ENCODE measurements at regions not wholly inside any gene's neighbourhood (a gene's known extent, or its start where the extent isn't known, plus 50 kb on each side); places are given as distances from the start of the nearest gene placed in this dataset.

- Histone ChIP-seq H3K14ac (ENCODE audit: insufficient read depth, low read length) (no peak overlapping the region), H2BK12ac (ENCODE audit: insufficient read length, low read depth, low read length) (no peak overlapping the region), H2AFZ (ENCODE audit: low read length) (no peak overlapping the region), H3K9ac (ENCODE audit: extremely low read depth, insufficient read length, low read length) (no peak overlapping the region), H2BK5ac (ENCODE audit: insufficient read length, low read length) (no peak overlapping the region), H2BK20ac (ENCODE audit: low read depth, low read length, poor library complexity, severe bottlenecking) (no peak overlapping the region), H3K79me2 (ENCODE audit: insufficient read depth, low read length) (no peaks in the 10 kb centered on the region), H3K9me3 (ENCODE audit: control insufficient read depth, low read depth, low read length) (no peaks in the 10 kb centered on the region), H3K4me1 (ENCODE audit: insufficient read depth, low read length) (no peaks in the 10 kb centered on the region), H3K27ac (ENCODE audit: insufficient read length, low read depth, low read length) (no peak overlapping the region), H2BK15ac (ENCODE audit: low read depth, low read length) (no peak overlapping the region), H3K23ac (ENCODE audit: insufficient read length, low read depth, low read length) (no peak overlapping the region), H4K8ac (replicated peaks; ENCODE audit: insufficient read length, low read depth, low read length) (no peak overlapping the region), H3K4ac (ENCODE audit: low read depth, low read length) (no peak overlapping the region), H3K18ac (ENCODE audit: insufficient read length, low read depth, low read length) (no peak overlapping the region), H3K23me2 (ENCODE audit: insufficient read length, low read depth, low read length, poor library complexity, severe bottlenecking) (no peaks in the 10 kb centered on the region), H4K20me1 (ENCODE audit: control insufficient read depth, insufficient read depth, insufficient read length) (no peaks in the 10 kb centered on the region), H3K56ac (ENCODE audit: insufficient read length, low read depth, low read length) (no peak overlapping the region), H2AK5ac (ENCODE audit: insufficient read length, low read length) (no peak overlapping the region), H3K27me3 (ENCODE audit: insufficient read depth, low read length) (no peaks in the 10 kb centered on the region), H3K79me1 (ENCODE audit: insufficient read depth, low read depth, low read length, poor library complexity, severe bottlenecking) (no peaks in the 10 kb centered on the region), H3K4me2 (ENCODE audit: insufficient read depth, insufficient read length, low read length) (no peak overlapping the region), H4K5ac (ENCODE audit: insufficient read length, low read depth, low read length) (no peak overlapping the region), H2BK120ac (ENCODE audit: low read depth, low read length, poor library complexity, severe bottlenecking) (no peak overlapping the region), H4K91ac (ENCODE audit: insufficient read length, low read depth, low read length) (no peak overlapping the region), H3T11ph (ENCODE audit: low read length) (no peak overlapping the region)
- Mint-ChIP-seq H3K4me1 (peaks cover 0 to 7% of the 10 kb centered on the region in 2 experiments; a peak in 1 of 4 replicates), H3K36me3 (ENCODE audit: insufficient read depth in 1 of 3, low read depth in 3 of 3) (no peaks in the 10 kb centered on the region), H3K9me3 (no peaks in the 10 kb centered on the region; a peak in 1 of 5 replicates), H3K4me3 (no peak overlapping the region), H3K27ac (no peak overlapping the region; a peak in 1 of 7 replicates), H3K27me3 (ENCODE audit: low read depth) (no peaks in the 10 kb centered on the region)
- TF ChIP-seq CTCF (conservative IDR thresholded peaks at IDR 0.05) = no peak
- no CpG with 5 or more reads among the region's 10 CpGs for WGBS (ENCODE audit: extremely low coverage, insufficient read length, low lambda C conversion rate)
- DNase-seq = no peak
Observed at GRCh38 chr13:22121146-22121739, 450.4 kb downstream of the FGF9 start.
